Stimulated activated CD4-positive, alpha-beta T cell treated with anti-CD3 and anti-CD28 coated beads, TNF-alpha, amount 100 ng/mL, for 24 hours (primary cell): ENCODE measurements at regions not wholly inside any gene's neighbourhood (a gene's known extent, or its start where the extent isn't known, plus 50 kb on each side); places are given as distances from the start of the nearest gene placed in this dataset.

Source experiments
- DNase-seq, 3 experiments: peaks; one replicate each; pipeline ENCODE4 v3.0.0-alpha.2; 2020; ENCODE audit warnings: low read depth in 3 of 3

- no peak for DNase-seq
Measured at GRCh38 chr3:101085752-101086151, 92.5 kb upstream of the ABI3BP start.

DNA sequence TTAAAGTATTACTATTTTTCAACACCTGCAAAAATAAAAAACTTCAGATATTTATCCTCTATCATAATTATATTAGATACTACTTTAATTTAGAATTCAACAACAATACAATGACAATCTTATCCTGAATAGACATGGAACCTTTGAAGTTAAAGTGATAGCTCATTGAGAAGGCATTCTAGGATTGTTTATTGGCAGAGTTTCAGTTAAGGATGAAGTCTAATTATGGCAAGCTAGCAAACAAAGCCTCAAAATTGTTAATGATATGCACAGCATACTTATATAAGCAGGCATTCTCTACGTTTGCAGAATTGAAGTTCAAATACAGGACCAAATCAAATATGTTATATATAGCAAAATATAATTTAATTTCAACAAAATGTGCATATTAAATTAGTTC lies 91.2 kb upstream of the ABI3BP start:
- DNase-seq: no peak

- no peak for DNase-seq
Measured at GRCh38 chr3:101081999-101082398, 88.8 kb upstream of the ABI3BP start.

- DNase-seq: no peak
Measured at GRCh38 chr3:101081446-101081845, 88.2 kb upstream of the ABI3BP start.

DNA sequence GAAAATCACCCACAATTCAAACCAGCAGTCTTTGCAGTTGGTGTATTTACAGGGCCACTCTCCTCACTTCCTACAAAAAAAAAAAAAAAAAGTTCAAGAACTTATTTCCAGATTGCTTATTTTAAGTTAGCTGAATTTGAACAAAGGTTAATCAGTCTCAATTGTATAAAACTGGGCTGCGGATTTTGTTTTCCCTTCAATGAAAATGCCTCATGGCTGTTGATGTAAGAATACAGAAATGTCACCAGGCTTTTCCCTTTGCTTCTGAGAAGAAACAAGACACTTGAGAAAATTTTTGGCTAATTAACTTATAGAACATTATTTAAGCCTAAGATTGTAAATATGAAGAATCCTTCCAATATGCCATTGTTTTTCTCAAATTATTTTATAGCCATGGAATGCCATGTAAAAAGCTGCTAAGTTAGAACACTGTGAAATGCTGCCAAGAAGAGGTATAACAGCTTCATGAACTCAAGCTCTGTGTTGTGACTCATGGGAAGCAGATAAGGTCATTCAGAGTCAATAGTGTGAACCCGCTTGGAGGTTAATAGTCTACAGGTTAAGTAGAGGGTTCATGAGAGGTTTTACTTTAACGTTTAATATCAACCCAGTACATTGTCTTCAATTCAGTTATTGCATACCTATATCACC lies 84.3 kb upstream of the ABI3BP start:
- DNase-seq: no peak

DNA sequence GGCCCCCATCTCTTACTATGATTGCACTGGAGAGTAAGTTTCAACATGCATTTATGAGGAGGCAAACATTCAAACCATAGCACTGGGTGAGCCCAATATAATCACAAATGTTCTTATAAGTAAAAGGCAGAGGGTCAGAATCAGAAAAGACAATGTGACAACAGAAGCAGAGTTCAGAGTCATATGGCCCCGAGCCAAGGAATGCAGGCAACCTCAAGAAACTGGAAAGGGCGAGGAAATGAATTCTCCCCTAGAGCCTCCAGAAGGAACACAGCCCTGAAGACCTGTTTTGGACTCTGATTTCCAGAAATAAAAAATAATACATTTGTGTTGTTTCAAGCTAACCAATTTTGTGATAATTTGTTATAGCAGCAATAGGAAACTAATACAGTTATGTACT lies 81.3 kb upstream of the ABI3BP start:
- DNase-seq: no peak

GRCh38 chr3:101072300-101072699 lies 79.1 kb upstream of the ABI3BP start:
- DNase-seq: no peak

GRCh38 chr3:101070799-101071121 lies 77.5 kb upstream of the ABI3BP start:
- no peak for DNase-seq

- peak; percentile 8 to 58 (median 35) for DNase-seq
Measured at GRCh38 chr3:101069901-101070798, 76.9 kb upstream of the ABI3BP start.

- no peak for DNase-seq
Measured at GRCh38 chr3:101068876-101069606, 75.8 kb upstream of the ABI3BP start.

- DNase-seq: no peak
Measured at GRCh38 chr3:101066711-101067129, 73.5 kb upstream of the ABI3BP start.

DNA sequence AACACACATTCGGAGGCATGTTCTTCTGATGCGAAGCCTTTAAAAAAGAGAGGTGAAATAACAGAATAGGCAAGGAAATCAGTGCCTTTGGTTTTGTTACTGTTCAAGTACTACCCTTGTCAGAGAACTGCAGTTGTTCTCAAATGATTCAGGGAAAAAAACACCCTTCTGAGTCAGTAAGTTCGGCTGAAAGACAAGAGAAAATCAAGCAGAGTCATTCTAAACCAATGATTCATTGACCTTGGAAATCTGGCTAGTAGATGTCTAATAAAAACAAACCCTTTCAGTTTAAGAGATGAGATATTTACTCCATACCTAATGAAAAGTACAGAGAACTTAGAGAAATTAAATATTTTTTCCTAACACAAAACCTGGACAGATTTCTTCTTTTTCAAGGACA lies 72.7 kb upstream of the ABI3BP start:
- no peak for DNase-seq

DNA sequence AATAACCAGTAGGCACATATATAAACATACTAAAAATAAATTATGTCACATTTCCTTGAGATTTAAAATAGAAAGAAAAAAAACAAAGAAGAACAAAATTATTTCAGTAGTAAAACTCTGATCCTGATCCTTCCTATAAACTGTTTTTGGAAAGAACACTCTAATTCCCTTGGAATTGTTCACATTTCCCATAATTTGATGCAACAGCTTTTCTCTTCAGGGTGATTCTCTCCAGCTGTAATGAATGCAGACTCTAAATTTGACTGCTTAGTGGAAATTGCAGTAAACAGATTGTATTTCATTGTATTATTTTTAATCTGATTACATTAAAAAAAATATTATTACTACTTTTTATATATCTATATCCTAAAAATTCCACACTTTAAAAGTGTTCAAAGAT lies 70.2 kb upstream of the ABI3BP start:
- no peak for DNase-seq

DNA sequence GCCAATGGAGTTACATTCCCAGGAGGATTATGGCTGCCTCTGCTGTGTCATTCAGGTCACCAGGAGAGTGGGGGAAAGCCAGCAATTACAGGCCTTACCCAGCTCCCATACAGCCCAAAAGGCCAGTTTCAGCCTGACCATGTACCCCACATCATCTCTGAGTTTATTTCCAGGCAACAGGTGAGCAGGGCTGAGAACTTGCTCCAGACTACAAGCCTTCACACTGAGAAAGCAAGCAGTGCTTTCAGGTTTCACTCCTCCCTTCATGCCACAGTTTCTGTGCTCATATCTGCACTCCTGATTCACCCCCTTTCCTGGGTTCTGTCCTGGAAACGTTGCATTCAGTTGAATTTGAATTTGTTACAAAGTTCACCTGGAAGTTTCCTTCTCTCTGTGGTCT lies 68.1 kb upstream of the ABI3BP start:
- DNase-seq: no peak

GRCh38 chr3:101050866-101051265 lies 57.6 kb upstream of the ABI3BP start:
- no peak for DNase-seq

GRCh38 chr3:101050046-101050445 lies 56.8 kb upstream of the ABI3BP start:
- no peak for DNase-seq

- no peak for DNase-seq
Measured at GRCh38 chr3:101049532-101049931, 56.3 kb upstream of the ABI3BP start.

DNA sequence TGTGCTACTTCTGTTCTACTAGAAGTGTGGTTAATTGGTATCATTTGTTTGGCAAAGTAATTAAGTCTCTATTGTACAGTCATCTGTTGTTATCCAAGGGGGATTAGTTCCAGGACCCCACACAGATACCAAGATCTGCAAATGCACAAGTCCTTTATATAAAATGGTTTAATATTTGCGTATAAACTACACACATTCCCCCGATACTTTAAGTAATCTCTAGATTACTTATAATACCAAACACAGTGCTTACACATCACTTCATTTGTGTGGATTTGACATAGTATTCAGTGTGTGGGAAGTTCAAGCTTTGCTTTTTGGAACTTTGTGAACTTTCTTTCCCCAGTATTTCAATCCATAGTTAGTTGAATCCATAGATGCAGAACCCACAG lies 50.5 kb upstream of the ABI3BP start:
- no peak for DNase-seq

DNA sequence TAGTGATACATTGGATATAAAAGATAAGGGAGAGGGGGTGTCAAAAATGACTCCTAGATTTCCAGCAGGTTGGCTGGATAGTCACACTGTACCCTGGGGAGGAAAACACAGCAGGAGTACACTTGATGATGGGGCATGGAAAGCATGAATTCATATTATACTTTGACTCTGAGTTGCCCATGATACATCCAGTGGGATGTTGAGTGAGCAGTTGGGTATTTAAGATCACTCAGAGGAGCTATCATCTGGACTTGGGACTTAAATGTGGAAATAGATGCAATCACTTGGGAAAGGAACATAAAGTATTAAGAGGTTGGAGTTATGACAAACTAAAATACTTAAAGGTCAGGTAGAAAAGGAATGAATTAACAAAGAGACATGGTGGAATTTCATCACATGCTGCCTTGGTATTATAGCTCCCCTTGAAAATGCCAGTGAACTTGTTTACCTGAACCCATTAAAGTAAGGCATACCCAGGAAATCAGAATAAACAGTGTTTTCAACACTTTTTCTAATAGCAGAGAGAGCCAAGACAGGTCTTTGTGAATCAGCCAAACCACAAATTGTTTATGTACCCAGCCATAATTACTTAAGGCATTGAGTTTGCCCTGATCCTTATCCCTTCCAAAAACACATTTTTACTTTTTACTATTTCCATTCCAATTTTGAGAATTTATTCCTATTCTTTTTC lies 49.9 kb upstream of the ABI3BP start:
- no peak for DNase-seq
